A549 (cell line): ENCODE measurements at regions not wholly inside any gene's neighbourhood (a gene's known extent, or its start where the extent isn't known, plus 50 kb on each side); places are given as distances from the start of the nearest gene placed in this dataset.
"Not testable (repeated sequence)": the region's sequence is repeated elsewhere in the genome, so short reads cannot be mapped to it uniquely, and the experiment has no call there.

Experiments
- ATAC-seq, 2 experiments: fragments of 200-7000 bp in 1 of 2; fragments of >200 bp in 1 of 2; cut with Nextera tagmentation in 1 of 2; cut with Tn5 transposase in 1 of 2; 3 replicates each; pipeline versions ENCODE4 v1.8.0 to v1.9.1; 2018 to 2020; ENCODE audit warnings: mild to moderate bottlenecking in 1 of 2, moderate library complexity in 1 of 2
- CTCF ChIA-PET: fragments of 300-600 bp; sonication (Branson Sonifier 250); formaldehyde crosslinking; extraction: SDS; loops from one replicate; lab custom pipeline; 2021; ENCODE audit warnings: antibody characterized with exemption, inconsistent platforms; lab: Yijun Ruan, JAX
- POLR2A ChIA-PET: fragments of 350-600 bp; formaldehyde crosslinking; extraction: SDS; loops from one replicate; lab custom pipeline; 2021; ENCODE audit warnings: antibody characterized with exemption, inconsistent platforms; lab: Yijun Ruan, JAX
- DNase-seq, 2 experiments: peaks; one replicate each; pipeline versions ENCODE4 v3.0.0 to v3.0.0-alpha.2; 2011 to 2016; ENCODE audit warnings: low read depth in 1 of 2, low spot score in 1 of 2
- FAIRE-seq: peaks from 2 replicates; lab custom pipeline; 2011; peaks lifted over from hg19 to GRCh38; lab: Jason Lieb, UNC
- H3K27ac ChIP-seq, 2 experiments: fragments of >200 bp; sonication (Bioruptor Twin); formaldehyde crosslinking; 3 replicates each; pipeline ENCODE4 v1.5.1; 2016 to 2017
- H3K4me1 ChIP-seq: fragments of >200 bp; sonication (Bioruptor Twin); formaldehyde crosslinking; 3 replicates; pipeline ENCODE4 v1.6.1; 2016
- H3K4me2 ChIP-seq: fragments of >200 bp; sonication (Bioruptor Twin); formaldehyde crosslinking; 3 replicates; pipeline ENCODE4 v1.6.1; 2016
- H3K4me3 ChIP-seq: fragments of >200 bp; sonication (Bioruptor Twin); formaldehyde crosslinking; 3 replicates; pipeline ENCODE4 v1.5.1; 2016
- H3K9me3 ChIP-seq: fragments of >200 bp; sonication (Bioruptor Twin); formaldehyde crosslinking; 3 replicates; pipeline ENCODE4 v1.6.1; 2016
- ATOH8 ChIP-seq: fragments of 250-450 bp; sonication (Bioruptor Pico); IDR thresholded peaks from 2 replicates; pipeline ENCODE4 v1.5.0; 2020; ENCODE audit warnings: low read depth, mild to moderate bottlenecking, moderate library complexity
- CEBPB ChIP-seq, 2 experiments: fragments of >200 bp in 1 of 2; sonication (Bioruptor Twin) in 1 of 2; formaldehyde crosslinking in 1 of 2; IDR thresholded peaks; 2 replicates each; pipeline ENCODE4 v1.6.1; 2012 to 2016
- CHD4 ChIP-seq: fragments of 200-600 bp; sonication (generic); IDR thresholded peaks from 2 replicates; pipeline ENCODE4 v1.6.1; 2016; ENCODE audit warnings: antibody characterized with exemption, mild to moderate bottlenecking, borderline replicate concordance
- E2F6 ChIP-seq: IDR thresholded peaks from 2 replicates; pipeline ENCODE4 v1.6.1; 2012; ENCODE audit warnings: low read depth, borderline replicate concordance
- EHF ChIP-seq: fragments of 250-450 bp; sonication (Bioruptor Pico); IDR thresholded peaks from 2 replicates; pipeline ENCODE4 v1.5.0; 2020; ENCODE audit warnings: mild to moderate bottlenecking
- ELK1 ChIP-seq: fragments of 150-350 bp; IDR thresholded peaks from 2 replicates; pipeline ENCODE4 v1.6.1; 2014; ENCODE audit warnings: low read depth, mild to moderate bottlenecking, low read length
- FOSB ChIP-seq: fragments of 250-450 bp; sonication (Bioruptor Pico); IDR thresholded peaks from 2 replicates; pipeline ENCODE4 v1.5.0; 2020; ENCODE audit warnings: mild to moderate bottlenecking, moderate library complexity
- FOSL2 ChIP-seq, 2 experiments: fragments of 450-650 bp in 1 of 2; fragments of >200 bp in 1 of 2; sonication (Bioruptor Twin) in 1 of 2; formaldehyde crosslinking; IDR thresholded peaks; 2 replicates each; pipeline versions ENCODE4 v1.5.0 to v1.6.1; 2016 to 2020; ENCODE audit warnings: mild to moderate bottlenecking in 1 of 2, moderate library complexity in 1 of 2
- HMGXB4 ChIP-seq: fragments of 250-450 bp; sonication (Bioruptor Pico); IDR thresholded peaks from 2 replicates; pipeline ENCODE4 v1.5.0; 2021; ENCODE audit warnings: mild to moderate bottlenecking, moderate library complexity, borderline replicate concordance
- HOXB5 ChIP-seq: fragments of 250-450 bp; sonication (Bioruptor Pico); IDR thresholded peaks from 2 replicates; pipeline ENCODE4 v1.5.0; 2020; ENCODE audit warnings: mild to moderate bottlenecking, moderate library complexity
- KDM1A ChIP-seq: fragments of 200-600 bp; sonication (generic); IDR thresholded peaks from 2 replicates; pipeline ENCODE4 v1.6.1; 2016; ENCODE audit warnings: low read depth, mild to moderate bottlenecking
- MAFK ChIP-seq: fragments of 450-650 bp; IDR thresholded peaks from 2 replicates; pipeline ENCODE4 v1.6.1; 2014; ENCODE audit not compliant: partially characterized antibody
- MAZ ChIP-seq: fragments of 150-350 bp; IDR thresholded peaks from 2 replicates; pipeline ENCODE4 v1.6.1; 2014; ENCODE audit warnings: antibody characterized with exemption, low read depth, low read length, borderline replicate concordance
- MYC ChIP-seq: IDR thresholded peaks from 2 replicates; pipeline ENCODE4 v1.6.1; 2012; ENCODE audit warnings: mild to moderate bottlenecking, inconsistent platforms, low read length, improper control_type of control experiment, borderline replicate concordance
- NPAS2 ChIP-seq: fragments of 250-450 bp; sonication (Bioruptor Pico); IDR thresholded peaks from 2 replicates; pipeline ENCODE4 v1.8.0; 2022; ENCODE audit warnings: mild to moderate bottlenecking, moderate library complexity, borderline replicate concordance
- PBX3 ChIP-seq: IDR thresholded peaks from 2 replicates; pipeline ENCODE4 v1.6.1; 2012
- POLR2A ChIP-seq: IDR thresholded peaks from 2 replicates; pipeline ENCODE4 v1.6.1; 2012; ENCODE audit warnings: mild to moderate bottlenecking, low read length
- POLR2AphosphoS2 ChIP-seq: conservative IDR thresholded peaks from 2 replicates; pipeline ENCODE4 v1.6.1; 2012; ENCODE audit warnings: low read length, improper control_type of control experiment, inconsistent platforms
- RFX5 ChIP-seq: fragments of 450-650 bp; IDR thresholded peaks from 2 replicates; pipeline ENCODE4 v1.7.1; 2014; ENCODE audit warnings: antibody characterized with exemption, mild to moderate bottlenecking, moderate library complexity
- RNF2 ChIP-seq: fragments of 200-600 bp; sonication (generic); IDR thresholded peaks from 2 replicates; pipeline ENCODE4 v1.6.1; 2016; ENCODE audit warnings: low read depth, mild to moderate bottlenecking, antibody characterized with exemption, moderate library complexity, borderline replicate concordance
- ZNF302 ChIP-seq: fragments of 250-450 bp; sonication (Bioruptor Pico); IDR thresholded peaks from 2 replicates; pipeline ENCODE4 v1.9.0; 2021; ENCODE audit warnings: inconsistent platforms, mild to moderate bottlenecking, moderate library complexity
- ZSCAN20 ChIP-seq: fragments of 250-450 bp; sonication (Bioruptor Pico); IDR thresholded peaks from 2 replicates; pipeline ENCODE4 v1.8.0; 2022; ENCODE audit warnings: mild to moderate bottlenecking, moderate library complexity
- WGBS: methylation state at CpG from one replicate; pipeline ENCODE4 v1.1.6; 2017; ENCODE audit errors: missing lambda C conversion rate; 5-methylcytosine and 5-hydroxymethylcytosine counted together

DNA sequence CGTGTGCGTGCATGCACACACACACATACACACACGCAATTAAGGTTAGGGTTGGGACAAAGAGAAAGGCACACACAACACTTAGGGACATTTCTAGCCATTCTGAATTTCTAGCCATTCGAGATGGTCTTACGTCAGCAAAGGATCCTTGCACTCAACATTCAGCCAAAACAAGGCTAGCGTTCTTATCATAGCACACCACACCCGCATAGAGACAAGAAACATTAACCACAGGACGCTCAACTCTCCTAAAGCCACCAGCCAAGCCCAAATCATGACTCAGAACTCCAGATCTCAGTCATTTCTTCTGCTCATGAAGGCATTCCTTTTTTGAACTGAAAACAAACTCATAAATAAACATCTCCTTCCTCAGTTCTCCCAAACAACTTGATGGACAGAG is 106.8 kb downstream of the LMO4 start:
- Histone ChIP-seq H3K27ac (no peak overlapping the region), H3K4me2 (no peak overlapping the region), H3K9me3 (no peaks in the 10 kb centered on the region), H3K4me1 (no peaks in the 10 kb centered on the region), H3K4me3 (no peak overlapping the region)
- ChIA-PET POLR2A (no interaction called here), CTCF (no interaction called here)
- peak in 1 of 2 experiments; percentile 8 for DNase-seq
- ATAC-seq, result no peak
- FAIRE-seq, result no peak
- TF ChIP-seq ELK1 (no peak), ZNF302 (CRISPR knock-in tag) (no peak), FOSB (CRISPR knock-in tag) (no peak), MYC (no peak), RFX5 (no peak), MAFK (no peak), PBX3 (no peak), RNF2 (no peak), MAZ (no peak), E2F6 (no peak), CHD4 (no peak), ATOH8 (no peak), KDM1A (no peak), HOXB5 (no peak), FOSL2 (IDR thresholded peaks at IDR 0.05) (no peak), FOSL2 (CRISPR knock-in tag; IDR thresholded peaks at IDR 0.05) (no peak), NPAS2 (no peak), POLR2A (no peak), HMGXB4 (CRISPR knock-in tag) (no peak), ZSCAN20 (CRISPR knock-in tag) (no peak), POLR2AphosphoS2 (no peak)
- WGBS, result 52% methylated on average over 8 of the region's 8 CpGs

DNA sequence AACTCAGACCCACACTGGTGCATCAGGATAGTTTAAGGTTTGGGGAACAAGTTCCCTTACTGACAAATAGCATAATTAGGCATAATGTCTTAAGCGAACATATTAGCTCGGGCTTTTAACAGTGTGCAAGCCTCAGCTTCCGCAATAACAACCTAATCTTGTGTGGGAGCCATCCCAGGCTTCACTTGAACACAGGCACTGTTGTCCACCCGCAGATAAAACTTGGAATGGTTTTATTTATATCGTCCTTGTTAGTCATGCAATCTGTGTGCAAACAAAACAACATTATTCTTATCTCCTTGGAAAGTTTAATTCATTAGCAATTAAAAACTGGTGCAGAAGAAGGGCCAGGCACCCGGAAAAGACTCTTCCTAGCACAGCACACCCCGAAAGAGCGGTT is 107.4 kb downstream of the LMO4 start:
- H3K4me1 ChIP-seq, H3K9me3 ChIP-seq, H3K4me2 ChIP-seq, H3K4me3 ChIP-seq, FAIRE-seq, CTCF ChIA-PET, DNase-seq, ATAC-seq, H3K27ac ChIP-seq, POLR2A ChIA-PET: not testable (repeated sequence)
- 72% methylated on average over 8 of the region's 8 CpGs for WGBS

GRCh38 chr1:87436534-87436933 is 107.9 kb downstream of the LMO4 start:
- ATAC-seq, result no peak
- WGBS, result 83% methylated on average over 3 of the region's 4 CpGs
- no peak overlapping the region for H3K4me2 ChIP-seq

More at GRCh38 chr1:87436534-87436933, 107.9 kb downstream of the LMO4 start:
- Histone ChIP-seq H3K4me1 (no peaks in the 10 kb centered on the region), H3K4me3 (no peak overlapping the region), H3K27ac (no peak overlapping the region)
- ChIA-PET CTCF (no interaction called here), POLR2A (no interaction called here)
- no peak for FAIRE-seq
- no peak for DNase-seq
- TF ChIP-seq EHF (CRISPR knock-in tag) (no peak), ZSCAN20 (CRISPR knock-in tag) (no peak), CEBPB (IDR thresholded peaks at IDR 0.05) (no peak), MYC (no peak)
- TF ChIP-seq, all 56 proteins: peak for 0
- no peaks in the 10 kb centered on the region for H3K9me3 ChIP-seq
